Ishikawa (cell line): ENCODE measurements at regions not wholly inside any gene's neighbourhood (a gene's known extent, or its start where the extent isn't known, plus 50 kb on each side); places are given as distances from the start of the nearest gene placed in this dataset.

Experiments
- CEBPB ChIP-seq: IDR thresholded peaks from 2 replicates; pipeline ENCODE4 v1.6.1; 2012
- EGR1 ChIP-seq: IDR thresholded peaks from 2 replicates; pipeline ENCODE4 v1.6.1; 2012
- EP300 ChIP-seq: IDR thresholded peaks from 2 replicates; pipeline ENCODE4 v1.6.1; 2012; ENCODE audit warnings: borderline replicate concordance
- FOXM1 ChIP-seq: IDR thresholded peaks from 2 replicates; pipeline ENCODE4 v1.6.1; 2012; ENCODE audit warnings: low read depth, borderline replicate concordance
- NFIC ChIP-seq: IDR thresholded peaks from 2 replicates; pipeline ENCODE4 v1.6.1; 2012
- TAF1 ChIP-seq: IDR thresholded peaks from 2 replicates; pipeline ENCODE4 v1.6.1; 2012; ENCODE audit warnings: low read depth, mild to moderate bottlenecking
- ZBTB7A ChIP-seq: IDR thresholded peaks from 2 replicates; pipeline ENCODE4 v1.6.1; 2012; ENCODE audit warnings: low read depth
- TF ChIP-seq, protein P1 (sequence below): IDR thresholded peaks from 2 replicates; pipeline ENCODE4 v1.6.1; 2012
- TF ChIP-seq, protein P2 (sequence below): IDR thresholded peaks from 2 replicates; pipeline ENCODE4 v1.6.1; 2012; ENCODE audit warnings: low read depth, mild to moderate bottlenecking

GRCh38 chr5:158147227-158147626 lies 288.3 kb upstream of the CLINT1 start:
- TF ChIP-seq ZBTB7A, result no peak
- TF ChIP-seq NFIC, result no peak
- no peak for TF ChIP-seq CEBPB
- TF ChIP-seq EGR1, result no peak
- no peak for TF ChIP-seq TAF1
- TF ChIP-seq, protein P1, sequence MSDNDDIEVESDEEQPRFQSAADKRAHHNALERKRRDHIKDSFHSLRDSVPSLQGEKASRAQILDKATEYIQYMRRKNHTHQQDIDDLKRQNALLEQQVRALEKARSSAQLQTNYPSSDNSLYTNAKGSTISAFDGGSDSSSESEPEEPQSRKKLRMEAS, result no peak
- no peak for TF ChIP-seq FOXM1
- no peak for TF ChIP-seq EP300
- TF ChIP-seq, protein P2, sequence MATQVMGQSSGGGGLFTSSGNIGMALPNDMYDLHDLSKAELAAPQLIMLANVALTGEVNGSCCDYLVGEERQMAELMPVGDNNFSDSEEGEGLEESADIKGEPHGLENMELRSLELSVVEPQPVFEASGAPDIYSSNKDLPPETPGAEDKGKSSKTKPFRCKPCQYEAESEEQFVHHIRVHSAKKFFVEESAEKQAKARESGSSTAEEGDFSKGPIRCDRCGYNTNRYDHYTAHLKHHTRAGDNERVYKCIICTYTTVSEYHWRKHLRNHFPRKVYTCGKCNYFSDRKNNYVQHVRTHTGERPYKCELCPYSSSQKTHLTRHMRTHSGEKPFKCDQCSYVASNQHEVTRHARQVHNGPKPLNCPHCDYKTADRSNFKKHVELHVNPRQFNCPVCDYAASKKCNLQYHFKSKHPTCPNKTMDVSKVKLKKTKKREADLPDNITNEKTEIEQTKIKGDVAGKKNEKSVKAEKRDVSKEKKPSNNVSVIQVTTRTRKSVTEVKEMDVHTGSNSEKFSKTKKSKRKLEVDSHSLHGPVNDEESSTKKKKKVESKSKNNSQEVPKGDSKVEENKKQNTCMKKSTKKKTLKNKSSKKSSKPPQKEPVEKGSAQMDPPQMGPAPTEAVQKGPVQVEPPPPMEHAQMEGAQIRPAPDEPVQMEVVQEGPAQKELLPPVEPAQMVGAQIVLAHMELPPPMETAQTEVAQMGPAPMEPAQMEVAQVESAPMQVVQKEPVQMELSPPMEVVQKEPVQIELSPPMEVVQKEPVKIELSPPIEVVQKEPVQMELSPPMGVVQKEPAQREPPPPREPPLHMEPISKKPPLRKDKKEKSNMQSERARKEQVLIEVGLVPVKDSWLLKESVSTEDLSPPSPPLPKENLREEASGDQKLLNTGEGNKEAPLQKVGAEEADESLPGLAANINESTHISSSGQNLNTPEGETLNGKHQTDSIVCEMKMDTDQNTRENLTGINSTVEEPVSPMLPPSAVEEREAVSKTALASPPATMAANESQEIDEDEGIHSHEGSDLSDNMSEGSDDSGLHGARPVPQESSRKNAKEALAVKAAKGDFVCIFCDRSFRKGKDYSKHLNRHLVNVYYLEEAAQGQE, result no peak
